OCI-M1 (cell line): ENCODE measurements at regions not wholly inside any gene's neighbourhood (a gene's known extent, or its start where the extent isn't known, plus 50 kb on each side); places are given as distances from the start of the nearest gene placed in this dataset.
"Not testable (repeated sequence)": the region's sequence is repeated elsewhere in the genome, so short reads cannot be mapped to it uniquely, and the experiment has no call there.

Source experiments
- DNase-seq: peaks from one replicate; lab custom pipeline; 2025; lab: John Stamatoyannopoulos, UW

GRCh38 chr14:61602003-61602732 lies 93.1 kb upstream of the HIF1A start:
- DNase-seq, result peak; percentile 30

- no peak for DNase-seq
These were observed 92.6 kb upstream of the HIF1A start for GRCh38 chr14:61602733-61603077.

- DNase-seq, result no peak
These were observed 91.6 kb upstream of the HIF1A start for GRCh38 chr14:61603736-61604135.

- DNase-seq, result no peak
These were observed 87.6 kb upstream of the HIF1A start for GRCh38 chr14:61607570-61608244.

- DNase-seq, result no peak
These were observed 86.8 kb upstream of the HIF1A start for GRCh38 chr14:61608245-61609165.

GRCh38 chr14:61609191-61609843 lies 86.0 kb upstream of the HIF1A start:
- DNase-seq, result no peak

GRCh38 chr14:61609884-61610283 lies 85.4 kb upstream of the HIF1A start:
- no peak for DNase-seq

GRCh38 chr14:61610900-61611299 lies 84.4 kb upstream of the HIF1A start:
- DNase-seq, result no peak

- DNase-seq, result no peak
These were observed 83.3 kb upstream of the HIF1A start for GRCh38 chr14:61611880-61612630.

- not testable (repeated sequence) for DNase-seq
These were observed 82.3 kb upstream of the HIF1A start for GRCh38 chr14:61613006-61613405.

GRCh38 chr14:61614693-61615092 lies 80.6 kb upstream of the HIF1A start:
- DNase-seq, result no peak

GRCh38 chr14:61615743-61616523 lies 79.4 kb upstream of the HIF1A start:
- DNase-seq, result no peak

- no peak for DNase-seq
These were observed 78.7 kb upstream of the HIF1A start for GRCh38 chr14:61616524-61617185.

GRCh38 chr14:61618448-61618847 lies 76.9 kb upstream of the HIF1A start:
- DNase-seq, result no peak

GRCh38 chr14:61619494-61619893 lies 75.8 kb upstream of the HIF1A start:
- no peak for DNase-seq

- peak; percentile 37 for DNase-seq
These were observed 75.0 kb upstream of the HIF1A start for GRCh38 chr14:61620130-61620946.

- DNase-seq, result no peak
These were observed 73.9 kb upstream of the HIF1A start for GRCh38 chr14:61621444-61621843.

- DNase-seq, result no peak
These were observed 73.3 kb upstream of the HIF1A start for GRCh38 chr14:61622051-61622450.

- DNase-seq, result no peak
These were observed 71.4 kb upstream of the HIF1A start for GRCh38 chr14:61623927-61624326.
